Spleen (tissue), 7 donors: ENCODE measurements at regions not wholly inside any gene's neighbourhood (a gene's known extent, or its start where the extent isn't known, plus 50 kb on each side); places are given as distances from the start of the nearest gene placed in this dataset.

Experiments used
- POLR2AphosphoS5 ChIP-seq, 3 donors: sonication (generic); formaldehyde crosslinking; IDR thresholded peaks; one replicate each; pipeline ENCODE4 v1.5.1; 2017; ENCODE audit warnings: antibody characterized with exemption in 3 of 3
- TF ChIP-seq, protein P1 (sequence below), 11 experiments: fragments of 200-600 bp in 7 of 11; fragments of 450-650 bp in 4 of 11; sonication (generic) in 4 of 11; IDR thresholded peaks in 8 of 11; conservative IDR thresholded peaks in 3 of 11; 1 replicate in 7 of 11; 2 replicates in 4 of 11; pipeline versions ENCODE4 v1.4.0 to v1.8.0; 2016 to 2021; ENCODE audit warnings: antibody characterized with exemption in 11 of 11, inconsistent platforms in 4 of 11, mild to moderate bottlenecking in 1 of 11
- donor health status: DM: no; HTN: no; CAD: no; lungs with moderate emphysema.
- donor health status: DM: no; HTN: no; CAD: no.
- donor health status: DM: no; HTN: no; CAD: no.

DNA sequence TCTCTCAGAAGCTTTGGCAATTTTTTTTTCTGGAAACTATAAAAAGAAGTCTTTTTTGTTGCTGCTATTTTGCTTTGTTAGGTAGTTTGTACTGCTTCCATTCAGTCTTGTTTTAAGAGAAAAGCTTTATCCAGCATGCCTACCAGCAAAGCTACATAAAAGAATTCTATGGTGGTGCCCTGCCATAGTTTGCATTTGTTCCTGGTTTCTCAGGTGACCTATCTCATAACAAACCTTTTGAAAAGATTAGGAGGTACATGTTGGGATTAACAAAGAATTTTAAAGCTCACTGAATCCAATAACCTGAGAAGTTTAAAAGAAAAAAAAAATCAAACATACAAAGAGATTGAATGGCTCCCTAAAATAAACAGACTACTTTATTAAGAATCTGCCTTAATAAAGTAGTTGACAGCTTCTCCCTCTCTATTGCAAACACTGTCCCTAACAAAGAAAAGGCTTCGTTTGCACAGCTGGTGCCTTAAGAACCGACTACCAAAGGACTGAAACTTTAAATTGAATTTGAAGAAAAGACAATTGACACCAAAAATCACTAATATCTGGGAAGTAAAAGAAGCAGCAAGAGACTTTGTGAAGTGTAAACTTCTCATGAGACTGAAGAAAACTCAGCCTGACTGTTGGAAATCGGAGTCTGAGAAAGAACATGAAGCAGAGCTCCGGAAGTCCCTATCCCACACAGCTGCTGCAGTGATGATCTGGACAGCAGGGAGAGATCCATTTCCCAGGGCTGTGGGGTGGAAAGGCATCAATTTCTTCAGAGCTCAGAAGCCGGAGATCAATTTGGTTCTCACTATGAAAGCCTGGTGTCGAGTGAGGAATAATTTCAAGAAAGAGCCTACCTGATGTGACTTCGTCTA is 102.7 kb upstream of the PLEKHA5 start:
- TF ChIP-seq POLR2AphosphoS5 (IDR thresholded peaks at IDR 0.05), result no peak
- TF ChIP-seq, protein P1, sequence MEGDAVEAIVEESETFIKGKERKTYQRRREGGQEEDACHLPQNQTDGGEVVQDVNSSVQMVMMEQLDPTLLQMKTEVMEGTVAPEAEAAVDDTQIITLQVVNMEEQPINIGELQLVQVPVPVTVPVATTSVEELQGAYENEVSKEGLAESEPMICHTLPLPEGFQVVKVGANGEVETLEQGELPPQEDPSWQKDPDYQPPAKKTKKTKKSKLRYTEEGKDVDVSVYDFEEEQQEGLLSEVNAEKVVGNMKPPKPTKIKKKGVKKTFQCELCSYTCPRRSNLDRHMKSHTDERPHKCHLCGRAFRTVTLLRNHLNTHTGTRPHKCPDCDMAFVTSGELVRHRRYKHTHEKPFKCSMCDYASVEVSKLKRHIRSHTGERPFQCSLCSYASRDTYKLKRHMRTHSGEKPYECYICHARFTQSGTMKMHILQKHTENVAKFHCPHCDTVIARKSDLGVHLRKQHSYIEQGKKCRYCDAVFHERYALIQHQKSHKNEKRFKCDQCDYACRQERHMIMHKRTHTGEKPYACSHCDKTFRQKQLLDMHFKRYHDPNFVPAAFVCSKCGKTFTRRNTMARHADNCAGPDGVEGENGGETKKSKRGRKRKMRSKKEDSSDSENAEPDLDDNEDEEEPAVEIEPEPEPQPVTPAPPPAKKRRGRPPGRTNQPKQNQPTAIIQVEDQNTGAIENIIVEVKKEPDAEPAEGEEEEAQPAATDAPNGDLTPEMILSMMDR (IDR thresholded peaks at IDR 0.05 in 8 of 11, conservative IDR thresholded peaks at IDR 0.05 in 3 of 11), result no peak
